WTC11 (cell line): ENCODE measurements at regions not wholly inside any gene's neighbourhood (a gene's known extent, or its start where the extent isn't known, plus 50 kb on each side); places are given as distances from the start of the nearest gene placed in this dataset.

Experiments used
- ATAC-seq: fragments of 200-7000 bp; cut with Tn5 transposase; 2 replicates; pipeline ENCODE4 v1.10.0; 2021; ENCODE audit warnings: mild to moderate bottlenecking, moderate library complexity
- CTCF ChIA-PET: fragments of 300-600 bp; sonication (Branson Sonifier 250); formaldehyde crosslinking; loops from one replicate; lab custom pipeline; 2021; ENCODE audit warnings: antibody characterized with exemption; lab: Charles Lee
- POLR2A ChIA-PET: fragments of 350-600 bp; sonication (Branson Sonifier 250); formaldehyde crosslinking; loops from one replicate; lab custom pipeline; 2021; ENCODE audit warnings: antibody characterized with exemption; lab: Charles Lee
- DNase-seq: peaks from one replicate; pipeline ENCODE4 v3.0.0; 2021; ENCODE audit warnings: low spot score
- H3K27ac Mint-ChIP-seq: 2 replicates; pipeline ENCODE4 v1.8.0; 2021; ENCODE audit warnings: mixed read lengths
- H3K27me3 Mint-ChIP-seq: 2 replicates; pipeline ENCODE4 v1.8.0; 2021; ENCODE audit warnings: low read depth, mild to moderate bottlenecking, moderate library complexity, mixed read lengths
- H3K36me3 Mint-ChIP-seq: 2 replicates; pipeline ENCODE4 v1.8.0; 2021; ENCODE audit warnings: mixed read lengths
- H3K4me1 Mint-ChIP-seq: 2 replicates; pipeline ENCODE4 v1.8.0; 2022; ENCODE audit warnings: mixed read lengths
- H3K4me3 Mint-ChIP-seq: 2 replicates; pipeline ENCODE4 v1.8.0; 2021; ENCODE audit warnings: mild to moderate bottlenecking, moderate library complexity, mixed read lengths
- H3K9me3 Mint-ChIP-seq: 2 replicates; pipeline ENCODE4 v1.8.0; 2021; ENCODE audit warnings: mixed read lengths
- AFF4 ChIP-seq: sonication (generic); formaldehyde crosslinking; IDR thresholded peaks from 2 replicates; pipeline ENCODE4 v1.8.1; 2023; ENCODE audit warnings: mild to moderate bottlenecking, missing genetic modification reagents, borderline replicate concordance
- CREM ChIP-seq: sonication (generic); formaldehyde crosslinking; IDR thresholded peaks from 2 replicates; pipeline ENCODE4 v1.8.1; 2022; ENCODE audit warnings: mild to moderate bottlenecking, missing genetic modification reagents, moderate library complexity
- E2F1 ChIP-seq: sonication (generic); formaldehyde crosslinking; IDR thresholded peaks from 2 replicates; pipeline ENCODE4 v1.8.0; 2022; ENCODE audit warnings: mild to moderate bottlenecking, missing genetic modification reagents
- ELF4 ChIP-seq: sonication (generic); formaldehyde crosslinking; IDR thresholded peaks from 2 replicates; pipeline ENCODE4 v1.8.1; 2022; ENCODE audit warnings: low read depth, mild to moderate bottlenecking, moderate library complexity, missing genetic modification reagents
- GABPB1 ChIP-seq: sonication (generic); formaldehyde crosslinking; IDR thresholded peaks from 2 replicates; pipeline ENCODE4 v1.8.1; 2023; ENCODE audit warnings: mild to moderate bottlenecking, missing genetic modification reagents
- HMGXB4 ChIP-seq: sonication (generic); formaldehyde crosslinking; IDR thresholded peaks from 2 replicates; pipeline ENCODE4 v1.8.1; 2023; ENCODE audit warnings: mild to moderate bottlenecking, moderate library complexity, missing genetic modification reagents
- JUN ChIP-seq: sonication (generic); formaldehyde crosslinking; IDR thresholded peaks from 2 replicates; pipeline ENCODE4 v1.8.0; 2023; ENCODE audit warnings: mild to moderate bottlenecking, missing genetic modification reagents
- OVOL2 ChIP-seq: fragments of 250-450 bp; sonication (Bioruptor Pico); IDR thresholded peaks from 2 replicates; pipeline ENCODE4 v1.9.0; 2021; ENCODE audit warnings: mild to moderate bottlenecking, borderline replicate concordance
- RORB ChIP-seq: fragments of 250-450 bp; sonication (Bioruptor Pico); IDR thresholded peaks from 2 replicates; pipeline ENCODE4 v1.9.0; 2021; ENCODE audit warnings: mild to moderate bottlenecking
- SMAD3 ChIP-seq: sonication (generic); formaldehyde crosslinking; IDR thresholded peaks from 2 replicates; pipeline ENCODE4 v1.8.0; 2022; ENCODE audit warnings: missing genetic modification reagents, mild to moderate bottlenecking, borderline replicate concordance
- SP1 ChIP-seq: sonication (generic); formaldehyde crosslinking; conservative IDR thresholded peaks from 2 replicates; pipeline ENCODE4 v1.8.1; 2022; ENCODE audit warnings: missing genetic modification reagents
- USF2 ChIP-seq: sonication (generic); formaldehyde crosslinking; IDR thresholded peaks from 2 replicates; pipeline ENCODE4 v1.8.1; 2023; ENCODE audit warnings: mild to moderate bottlenecking, missing genetic modification reagents, moderate library complexity
- ZNF416 ChIP-seq: fragments of 250-450 bp; sonication (Bioruptor Pico); IDR thresholded peaks from 2 replicates; pipeline ENCODE4 v1.9.0; 2021; ENCODE audit warnings: mild to moderate bottlenecking, inconsistent platforms
- ZNF425 ChIP-seq: fragments of 250-450 bp; sonication (Bioruptor Pico); conservative IDR thresholded peaks from 2 replicates; pipeline ENCODE4 v1.9.0; 2021; ENCODE audit warnings: mild to moderate bottlenecking
- ZNF512 ChIP-seq: sonication (generic); formaldehyde crosslinking; IDR thresholded peaks from 2 replicates; pipeline ENCODE4 v1.8.1; 2022; ENCODE audit warnings: missing genetic modification reagents, borderline replicate concordance

- TF ChIP-seq SMAD3 (CRISPR knock-in tag) (no peak), ZNF512 (CRISPR knock-in tag) (no peak), E2F1 (CRISPR knock-in tag) (no peak), USF2 (no peak), JUN (CRISPR knock-in tag) (no peak), OVOL2 (CRISPR knock-in tag) (no peak), GABPB1 (no peak), ELF4 (CRISPR knock-in tag) (no peak)
- H3K9me3 Mint-ChIP-seq = peaks cover 23% of the 10 kb centered on the region
- H3K4me1 Mint-ChIP-seq = no peaks in the 10 kb centered on the region
- DNase-seq (no peak), ATAC-seq (no peak)
- ChIA-PET POLR2A (no interaction called here), CTCF (no interaction called here)
- no peaks in the 10 kb centered on the region for H3K27me3 Mint-ChIP-seq
- no peak overlapping the region for H3K27ac Mint-ChIP-seq
- H3K36me3 Mint-ChIP-seq = no peaks in the 10 kb centered on the region
- H3K4me3 Mint-ChIP-seq = no peak overlapping the region
Observed at GRCh38 chr5:152193391-152194107, 211.5 kb downstream of the NMUR2 start.

GRCh38 chr5:152188251-152188650 lies 216.8 kb downstream of the NMUR2 start:
- Mint-ChIP-seq H3K27me3 (no peaks in the 10 kb centered on the region), H3K27ac (no peak overlapping the region), H3K9me3 (peaks cover 39% of the 10 kb centered on the region), H3K36me3 (no peaks in the 10 kb centered on the region), H3K4me3 (no peak overlapping the region), H3K4me1 (peaks cover 8% of the 10 kb centered on the region)
- TF ChIP-seq CREM (CRISPR knock-in tag) = no peak
- no peak for TF ChIP-seq ZNF425
- no peak for TF ChIP-seq ZNF416 (CRISPR knock-in tag)
- no peak for TF ChIP-seq AFF4
- TF ChIP-seq SP1 (CRISPR knock-in tag) = no peak
- no peak for TF ChIP-seq HMGXB4 (CRISPR knock-in tag)
- TF ChIP-seq SMAD3 (CRISPR knock-in tag) = no peak
- no peak for TF ChIP-seq RORB (CRISPR knock-in tag)
- ChIA-PET CTCF (no interaction called here), POLR2A (no interaction called here)
- ATAC-seq (no peak), DNase-seq (no peak)
